ENCODE measurements at regions not wholly inside any gene's neighbourhood (a gene's known extent, or its start where the extent isn't known, plus 50 kb on each side); places are given as distances from the start of the nearest gene placed in this dataset.

DNA sequence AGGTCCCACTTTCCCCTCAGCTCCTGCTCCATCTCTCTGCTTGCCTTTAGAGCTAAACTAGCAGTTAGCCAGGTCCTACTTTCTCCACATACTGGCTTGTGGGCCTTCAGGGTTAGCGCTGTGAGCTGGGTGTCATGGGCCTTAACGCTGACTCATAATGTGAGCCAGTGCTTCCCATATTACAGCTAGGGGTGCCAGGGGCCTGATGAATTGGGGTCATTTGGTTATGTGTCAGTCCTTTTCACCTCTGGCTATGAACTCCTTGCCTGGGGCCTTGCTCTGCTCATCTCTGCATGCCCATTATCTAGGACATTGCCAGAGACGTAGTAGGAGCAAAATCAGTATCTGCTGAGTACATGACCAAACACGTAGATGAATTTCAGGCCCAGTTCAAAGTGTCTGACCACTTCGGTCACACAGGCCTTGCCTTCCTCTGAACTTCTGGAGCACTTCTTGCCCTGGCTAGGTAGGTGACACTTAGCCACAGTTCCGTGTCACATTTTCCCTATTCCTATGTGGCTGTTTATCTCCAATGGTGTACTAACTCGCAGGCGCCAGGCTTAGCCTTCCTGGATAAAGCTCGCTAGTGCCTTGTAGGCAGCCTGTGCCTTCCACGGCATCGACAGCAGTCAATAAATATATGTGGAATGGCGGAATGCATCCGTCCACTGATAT lies 103.2 kb upstream of the SIX3 start:
- TF ChIP-seq, protein P1, sequence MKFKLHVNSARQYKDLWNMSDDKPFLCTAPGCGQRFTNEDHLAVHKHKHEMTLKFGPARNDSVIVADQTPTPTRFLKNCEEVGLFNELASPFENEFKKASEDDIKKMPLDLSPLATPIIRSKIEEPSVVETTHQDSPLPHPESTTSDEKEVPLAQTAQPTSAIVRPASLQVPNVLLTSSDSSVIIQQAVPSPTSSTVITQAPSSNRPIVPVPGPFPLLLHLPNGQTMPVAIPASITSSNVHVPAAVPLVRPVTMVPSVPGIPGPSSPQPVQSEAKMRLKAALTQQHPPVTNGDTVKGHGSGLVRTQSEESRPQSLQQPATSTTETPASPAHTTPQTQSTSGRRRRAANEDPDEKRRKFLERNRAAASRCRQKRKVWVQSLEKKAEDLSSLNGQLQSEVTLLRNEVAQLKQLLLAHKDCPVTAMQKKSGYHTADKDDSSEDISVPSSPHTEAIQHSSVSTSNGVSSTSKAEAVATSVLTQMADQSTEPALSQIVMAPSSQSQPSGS (IDR thresholded peaks at IDR 0.05; ENCODE audit: low read length): no peak
- TF ChIP-seq EZH2 (IDR thresholded peaks at IDR 0.05; ENCODE audit: low read depth, low read length, severe bottlenecking): no peak
- TF ChIP-seq POLR2A (IDR thresholded peaks at IDR 0.05; ENCODE audit: control extremely low read depth in 1 of 2, low read depth in 2 of 2, low read length in 2 of 2): no peak
- TF ChIP-seq, protein P2, sequence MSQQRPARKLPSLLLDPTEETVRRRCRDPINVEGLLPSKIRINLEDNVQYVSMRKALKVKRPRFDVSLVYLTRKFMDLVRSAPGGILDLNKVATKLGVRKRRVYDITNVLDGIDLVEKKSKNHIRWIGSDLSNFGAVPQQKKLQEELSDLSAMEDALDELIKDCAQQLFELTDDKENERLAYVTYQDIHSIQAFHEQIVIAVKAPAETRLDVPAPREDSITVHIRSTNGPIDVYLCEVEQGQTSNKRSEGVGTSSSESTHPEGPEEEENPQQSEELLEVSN (IDR thresholded peaks at IDR 0.05): no peak
- TF ChIP-seq, protein P3, sequence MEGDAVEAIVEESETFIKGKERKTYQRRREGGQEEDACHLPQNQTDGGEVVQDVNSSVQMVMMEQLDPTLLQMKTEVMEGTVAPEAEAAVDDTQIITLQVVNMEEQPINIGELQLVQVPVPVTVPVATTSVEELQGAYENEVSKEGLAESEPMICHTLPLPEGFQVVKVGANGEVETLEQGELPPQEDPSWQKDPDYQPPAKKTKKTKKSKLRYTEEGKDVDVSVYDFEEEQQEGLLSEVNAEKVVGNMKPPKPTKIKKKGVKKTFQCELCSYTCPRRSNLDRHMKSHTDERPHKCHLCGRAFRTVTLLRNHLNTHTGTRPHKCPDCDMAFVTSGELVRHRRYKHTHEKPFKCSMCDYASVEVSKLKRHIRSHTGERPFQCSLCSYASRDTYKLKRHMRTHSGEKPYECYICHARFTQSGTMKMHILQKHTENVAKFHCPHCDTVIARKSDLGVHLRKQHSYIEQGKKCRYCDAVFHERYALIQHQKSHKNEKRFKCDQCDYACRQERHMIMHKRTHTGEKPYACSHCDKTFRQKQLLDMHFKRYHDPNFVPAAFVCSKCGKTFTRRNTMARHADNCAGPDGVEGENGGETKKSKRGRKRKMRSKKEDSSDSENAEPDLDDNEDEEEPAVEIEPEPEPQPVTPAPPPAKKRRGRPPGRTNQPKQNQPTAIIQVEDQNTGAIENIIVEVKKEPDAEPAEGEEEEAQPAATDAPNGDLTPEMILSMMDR (IDR thresholded peaks at IDR 0.05; ENCODE audit: control extremely low read depth in 1 of 3, insufficient read depth in 1 of 3, low read depth in 1 of 3, low read length in 3 of 3): no peak
- no peak for TF ChIP-seq PHF8 (conservative IDR thresholded peaks at IDR 0.05; ENCODE audit: low read depth, low read length)
- no peak for TF ChIP-seq CHD2 (IDR thresholded peaks at IDR 0.05; ENCODE audit: low read length)
- TF ChIP-seq YY1 (IDR thresholded peaks at IDR 0.05; ENCODE audit: low read depth, low read length): no peak
- TF ChIP-seq EGR1 (IDR thresholded peaks at IDR 0.05; ENCODE audit: borderline replicate concordance, low read depth, low read length): no peak
- no peak for TF ChIP-seq MAFK (IDR thresholded peaks at IDR 0.05; ENCODE audit: low read depth, low read length)
- no peak for TF ChIP-seq TBP (IDR thresholded peaks at IDR 0.05; ENCODE audit: low read depth, low read length)
- no peak for TF ChIP-seq POLR2AphosphoS5 (IDR thresholded peaks at IDR 0.05; ENCODE audit: low read depth, low read length)
- no peak for TF ChIP-seq GABPA (IDR thresholded peaks at IDR 0.05; ENCODE audit: borderline replicate concordance, insufficient read depth, low read length)

Measured in H1 (cell line).